Retinal pigment epithelial cell (primary cell): ENCODE measurements at regions not wholly inside any gene's neighbourhood (a gene's known extent, or its start where the extent isn't known, plus 50 kb on each side); places are given as distances from the start of the nearest gene placed in this dataset.

Experiments used
- DNase-seq: peaks from one replicate; pipeline ENCODE4 v3.0.0-alpha.2; 2010; ENCODE audit warnings: low read depth
- H3K4me3 ChIP-seq: 2 replicates; pipeline ENCODE4 v1.5.1; 2011; ENCODE audit warnings: mild to moderate bottlenecking, low read length, control low read depth, moderate library complexity
- TF ChIP-seq, protein P1 (sequence below): conservative IDR thresholded peaks from 2 replicates; pipeline ENCODE4 v1.5.1; 2011; ENCODE audit warnings: low read depth, low read length, control low read depth, inconsistent platforms

DNA sequence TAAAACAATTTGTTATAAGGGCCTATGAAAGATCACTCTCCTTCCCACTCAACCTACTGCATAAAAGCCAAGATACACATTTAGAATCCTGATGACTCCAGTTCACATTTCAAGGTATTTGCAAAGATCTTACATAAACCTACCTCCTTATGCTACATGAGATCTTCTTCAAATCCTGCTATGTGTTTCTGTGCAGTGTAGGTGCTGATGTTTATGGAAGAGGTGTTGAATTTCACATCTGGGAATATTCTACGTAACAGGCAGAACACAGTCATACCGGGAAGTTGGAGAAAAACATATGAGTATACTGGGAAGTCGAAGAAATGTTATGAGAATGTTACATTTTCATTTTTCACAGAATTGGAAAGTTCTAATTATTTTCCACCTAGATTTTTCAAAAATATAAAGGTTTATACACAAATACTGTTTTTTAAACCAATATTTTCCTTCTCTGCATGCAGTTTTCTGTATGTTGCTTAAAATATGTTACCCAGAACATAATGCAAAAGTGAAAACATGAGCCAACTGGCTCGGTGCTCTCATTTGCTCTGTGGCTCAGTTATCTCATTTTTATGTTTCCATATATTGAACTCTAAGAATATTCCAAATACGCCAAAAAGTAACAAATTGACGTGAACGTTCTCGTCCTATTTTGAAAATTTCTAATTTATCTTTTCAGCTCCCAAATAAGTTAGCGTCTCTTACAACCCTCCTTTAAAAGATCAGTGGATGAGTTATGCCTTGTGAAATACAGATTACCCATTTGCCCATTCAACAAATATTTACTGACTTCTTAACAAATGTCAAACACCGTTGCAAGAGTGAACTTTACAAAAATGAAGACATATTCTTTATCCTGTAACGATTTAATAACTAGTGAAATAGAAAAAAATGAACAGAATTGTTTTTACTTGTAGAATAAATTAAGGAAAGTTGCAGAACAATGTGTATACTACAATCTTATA lies 899.3 kb downstream of the STIM2 start:
- DNase-seq, result no peak
- TF ChIP-seq, protein P1, sequence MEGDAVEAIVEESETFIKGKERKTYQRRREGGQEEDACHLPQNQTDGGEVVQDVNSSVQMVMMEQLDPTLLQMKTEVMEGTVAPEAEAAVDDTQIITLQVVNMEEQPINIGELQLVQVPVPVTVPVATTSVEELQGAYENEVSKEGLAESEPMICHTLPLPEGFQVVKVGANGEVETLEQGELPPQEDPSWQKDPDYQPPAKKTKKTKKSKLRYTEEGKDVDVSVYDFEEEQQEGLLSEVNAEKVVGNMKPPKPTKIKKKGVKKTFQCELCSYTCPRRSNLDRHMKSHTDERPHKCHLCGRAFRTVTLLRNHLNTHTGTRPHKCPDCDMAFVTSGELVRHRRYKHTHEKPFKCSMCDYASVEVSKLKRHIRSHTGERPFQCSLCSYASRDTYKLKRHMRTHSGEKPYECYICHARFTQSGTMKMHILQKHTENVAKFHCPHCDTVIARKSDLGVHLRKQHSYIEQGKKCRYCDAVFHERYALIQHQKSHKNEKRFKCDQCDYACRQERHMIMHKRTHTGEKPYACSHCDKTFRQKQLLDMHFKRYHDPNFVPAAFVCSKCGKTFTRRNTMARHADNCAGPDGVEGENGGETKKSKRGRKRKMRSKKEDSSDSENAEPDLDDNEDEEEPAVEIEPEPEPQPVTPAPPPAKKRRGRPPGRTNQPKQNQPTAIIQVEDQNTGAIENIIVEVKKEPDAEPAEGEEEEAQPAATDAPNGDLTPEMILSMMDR, result no peak
- no peak overlapping the region for H3K4me3 ChIP-seq

DNA sequence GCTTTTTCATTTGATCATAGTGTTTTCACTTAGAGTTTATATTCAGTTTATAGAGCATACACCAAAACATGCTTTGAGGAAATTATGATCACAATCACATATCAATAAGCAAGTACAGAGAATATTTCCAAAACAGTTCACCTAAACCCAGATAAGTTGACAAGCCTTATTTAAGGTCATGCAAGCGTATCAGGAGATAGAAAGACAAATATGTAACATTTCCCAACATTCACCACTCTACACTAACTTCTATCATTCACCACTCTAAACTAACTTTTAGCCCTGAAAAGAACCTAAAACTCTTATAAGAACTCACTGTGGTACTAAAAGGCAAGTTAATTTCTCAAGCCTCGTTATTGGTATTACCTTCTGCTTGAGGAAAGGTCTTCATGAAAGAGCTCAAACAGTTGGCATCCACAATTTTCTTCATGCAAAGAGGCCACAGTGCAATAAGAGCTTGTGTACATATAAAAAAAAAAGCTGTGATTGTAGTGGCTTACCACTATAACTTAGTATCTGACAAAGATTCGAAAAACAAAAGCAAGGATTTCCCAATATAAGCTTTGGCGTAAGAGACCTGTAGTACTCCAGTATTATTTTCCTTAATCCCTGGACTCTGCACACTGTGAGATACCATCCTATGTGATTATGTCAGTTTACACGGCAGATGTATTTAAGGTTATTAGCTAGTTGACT lies 903.3 kb downstream of the STIM2 start:
- no peak overlapping the region for H3K4me3 ChIP-seq
- DNase-seq, result no peak
- TF ChIP-seq, protein P1, result no peak

DNA sequence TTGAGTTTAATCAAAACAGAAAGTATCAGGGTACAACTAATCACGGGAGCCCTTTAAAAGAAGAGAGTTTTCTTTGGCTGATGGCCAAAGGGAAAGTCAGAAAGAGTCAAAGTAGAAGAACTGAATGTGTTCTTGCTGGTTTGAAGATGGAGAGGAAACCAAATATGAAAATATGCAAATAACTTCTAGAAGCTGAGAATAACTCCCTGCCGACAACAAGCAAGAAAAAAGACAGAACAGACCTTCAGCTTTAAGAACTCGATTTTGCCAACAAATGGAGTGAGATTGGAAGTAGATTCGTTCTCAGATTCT lies 903.8 kb downstream of the STIM2 start:
- peak; percentile 15 for DNase-seq
- H3K4me3 ChIP-seq, result no peak overlapping the region
- TF ChIP-seq, protein P1, result no peak

DNA sequence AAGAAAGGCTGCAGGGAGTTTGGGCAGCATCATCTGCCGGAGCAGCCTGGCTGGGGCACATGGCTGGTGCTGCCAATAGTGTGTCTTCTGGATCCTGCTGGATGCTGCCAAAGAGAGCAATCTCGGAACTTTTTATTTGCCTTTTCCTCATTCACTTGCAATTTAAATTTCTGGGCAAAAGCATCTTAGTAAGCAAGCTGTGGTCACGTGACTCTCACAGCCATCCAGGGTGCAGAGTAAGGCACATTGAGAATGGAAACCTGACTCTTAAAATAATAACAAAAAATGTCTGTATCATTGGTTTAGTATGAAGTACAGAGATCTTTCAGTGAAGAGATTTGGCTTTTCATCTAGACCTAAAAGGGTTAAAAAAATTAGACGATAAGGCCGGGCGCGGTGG lies 910.3 kb downstream of the STIM2 start:
- TF ChIP-seq, protein P1, result no peak
- DNase-seq, result no peak
- no peak overlapping the region for H3K4me3 ChIP-seq

DNA sequence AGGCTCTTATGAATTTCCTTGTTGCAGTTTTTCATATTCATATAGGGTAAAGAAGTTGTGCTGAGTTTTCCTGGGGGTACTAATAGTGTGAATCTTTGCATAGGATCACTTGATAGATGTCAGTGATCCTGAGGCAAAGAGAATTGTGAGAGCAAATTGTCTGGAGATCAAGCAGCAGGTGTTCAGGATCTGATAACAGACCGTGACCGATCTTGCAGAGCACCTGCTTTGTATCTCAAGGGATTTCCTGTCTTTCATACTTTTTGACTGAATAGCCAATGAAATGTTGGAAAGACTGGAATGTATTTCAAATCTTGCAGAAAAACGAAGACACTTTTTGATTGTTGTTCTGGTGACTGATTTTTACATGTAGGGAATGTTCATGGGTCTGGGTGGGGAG lies 914.5 kb downstream of the STIM2 start:
- TF ChIP-seq, protein P1, result no peak
- DNase-seq, result no peak
- H3K4me3 ChIP-seq, result no peak overlapping the region

DNA sequence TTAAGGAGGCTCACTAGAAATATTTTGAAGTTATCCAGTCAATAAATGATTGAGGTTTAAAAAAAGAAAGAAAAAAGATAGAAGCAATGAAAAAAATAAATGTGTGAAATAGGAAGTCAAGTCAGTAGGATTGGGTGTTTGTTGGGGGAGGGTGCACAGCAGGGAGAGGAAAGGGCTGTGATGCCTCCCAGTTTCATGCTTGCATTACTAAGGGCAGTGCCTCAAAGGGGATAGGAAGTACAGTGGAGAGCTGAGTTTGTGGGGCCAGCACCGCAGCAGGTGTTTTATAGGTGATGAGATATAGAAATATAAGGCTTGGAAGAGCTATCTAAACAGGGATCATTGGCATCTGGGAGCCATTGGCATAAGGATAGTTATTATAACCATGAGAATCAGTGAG lies 919.2 kb downstream of the STIM2 start:
- TF ChIP-seq, protein P1, result no peak

DNA sequence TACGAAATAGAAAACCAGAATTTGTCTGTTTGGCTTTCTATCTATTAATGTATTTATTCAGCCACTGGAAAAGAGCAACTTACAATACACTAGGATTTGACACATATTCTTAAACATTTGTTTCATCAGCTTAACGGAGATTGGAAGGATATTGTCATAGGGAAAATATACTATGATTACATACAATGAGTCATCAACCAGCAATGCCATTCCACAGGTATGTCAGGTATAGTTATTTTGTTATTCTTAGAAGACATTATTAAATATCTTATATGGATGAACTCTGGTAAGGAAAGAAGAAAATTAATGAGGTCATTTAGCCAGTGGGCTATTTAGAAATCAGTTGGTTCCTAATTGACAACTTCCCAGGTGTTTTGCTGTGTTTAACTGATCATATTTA lies 926.6 kb downstream of the STIM2 start:
- H3K4me3 ChIP-seq, result no peak overlapping the region
- TF ChIP-seq, protein P1, result no peak
- DNase-seq, result no peak

More for the DNA sequence above, 919.2 kb downstream of the STIM2 start:
- H3K4me3 ChIP-seq, result no peak overlapping the region
- no peak for DNase-seq
